ENCODE measurements at regions not wholly inside any gene's neighbourhood (a gene's known extent, or its start where the extent isn't known, plus 50 kb on each side); places are given as distances from the start of the nearest gene placed in this dataset.

DNA sequence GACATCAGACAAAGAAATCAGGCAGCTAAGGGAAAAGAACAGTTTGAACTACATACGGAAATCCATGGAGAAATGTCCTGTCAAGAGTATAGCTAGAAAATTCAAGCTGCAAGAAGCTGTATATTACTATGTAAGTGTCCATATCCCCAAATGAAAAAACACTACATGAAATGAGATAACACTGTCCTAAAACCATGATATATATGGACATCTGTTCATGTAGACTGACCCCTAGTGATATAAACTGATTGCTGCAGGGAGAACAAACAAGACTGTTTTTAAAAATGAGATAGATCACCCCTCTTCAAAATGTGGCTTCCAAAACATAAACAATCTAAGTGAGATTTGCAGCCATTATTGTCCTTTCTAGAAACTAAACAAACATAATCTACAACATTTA lies 985.6 kb downstream of the EPHA3 start:
- H3K9ac ChIP-seq (ENCODE audit: low read depth, low read length) = no peak overlapping the region
- peaks cover 2% of the 10 kb centered on the region for H3K4me1 ChIP-seq (ENCODE audit: control insufficient read depth, insufficient read depth, low read length)
- no peak overlapping the region for H3K4me3 ChIP-seq (ENCODE audit: low read depth, low read length)
- H3K27me3 ChIP-seq (ENCODE audit: control insufficient read depth, insufficient read depth, low read length) = no peaks in the 10 kb centered on the region
- no peaks in the 10 kb centered on the region for H3K36me3 ChIP-seq (ENCODE audit: control insufficient read depth, insufficient read depth, low read length)
- H3K9me3 ChIP-seq (ENCODE audit: control insufficient read depth, insufficient read depth, low read length) = no peaks in the 10 kb centered on the region

DNA sequence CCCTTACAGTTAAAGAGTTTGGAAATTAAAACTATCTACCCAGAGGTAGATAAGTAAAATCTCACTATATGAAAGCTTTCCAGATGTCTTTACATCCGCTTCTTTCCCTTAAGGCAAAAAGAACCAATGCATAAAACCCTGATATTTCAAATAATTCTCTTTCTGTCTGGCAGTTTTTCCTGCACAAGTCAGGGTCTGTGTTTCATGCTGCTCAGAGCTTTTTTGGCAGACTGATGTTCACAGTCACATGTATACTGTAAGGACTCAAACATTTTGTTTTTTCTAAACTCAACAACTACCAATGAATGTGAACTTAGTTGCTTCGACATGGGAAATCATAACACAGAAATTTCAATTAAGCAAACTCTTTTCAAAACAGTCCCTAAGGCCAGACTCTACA lies 988.4 kb downstream of the EPHA3 start:
- Histone ChIP-seq H3K9me3 (ENCODE audit: control insufficient read depth, insufficient read depth, low read length) (no peaks in the 10 kb centered on the region), H3K9ac (ENCODE audit: low read depth, low read length) (no peak overlapping the region), H3K4me1 (ENCODE audit: control insufficient read depth, insufficient read depth, low read length) (no peaks in the 10 kb centered on the region), H3K27me3 (ENCODE audit: control insufficient read depth, insufficient read depth, low read length) (no peaks in the 10 kb centered on the region), H3K36me3 (ENCODE audit: control insufficient read depth, insufficient read depth, low read length) (no peaks in the 10 kb centered on the region), H3K4me3 (ENCODE audit: low read depth, low read length) (no peak overlapping the region)

DNA sequence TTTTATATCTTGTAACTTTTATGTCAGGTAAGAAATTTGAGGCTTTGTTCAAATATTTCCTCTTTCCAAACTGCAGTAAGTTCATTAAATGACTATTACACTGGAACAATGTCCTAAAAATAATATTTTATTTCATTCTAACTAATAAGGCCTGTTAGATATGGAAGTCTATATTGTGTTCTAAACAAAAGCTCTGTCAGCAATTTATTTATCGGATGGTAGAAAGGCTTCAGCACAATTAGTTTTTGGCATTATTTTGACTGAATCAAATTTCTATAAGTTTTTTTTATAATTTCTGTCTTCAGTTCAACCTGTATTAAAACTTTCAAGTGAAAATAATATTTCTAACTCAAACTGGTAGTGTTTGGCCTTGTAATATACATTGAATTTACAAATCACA lies 992.1 kb downstream of the EPHA3 start:
- Histone ChIP-seq H3K27me3 (ENCODE audit: control insufficient read depth, insufficient read depth, low read length) (no peaks in the 10 kb centered on the region), H3K4me3 (ENCODE audit: low read depth, low read length) (no peak overlapping the region), H3K9ac (ENCODE audit: low read depth, low read length) (no peak overlapping the region), H3K9me3 (ENCODE audit: control insufficient read depth, insufficient read depth, low read length) (no peaks in the 10 kb centered on the region), H3K36me3 (ENCODE audit: control insufficient read depth, insufficient read depth, low read length) (no peaks in the 10 kb centered on the region), H3K4me1 (ENCODE audit: control insufficient read depth, insufficient read depth, low read length) (no peaks in the 10 kb centered on the region)

DNA sequence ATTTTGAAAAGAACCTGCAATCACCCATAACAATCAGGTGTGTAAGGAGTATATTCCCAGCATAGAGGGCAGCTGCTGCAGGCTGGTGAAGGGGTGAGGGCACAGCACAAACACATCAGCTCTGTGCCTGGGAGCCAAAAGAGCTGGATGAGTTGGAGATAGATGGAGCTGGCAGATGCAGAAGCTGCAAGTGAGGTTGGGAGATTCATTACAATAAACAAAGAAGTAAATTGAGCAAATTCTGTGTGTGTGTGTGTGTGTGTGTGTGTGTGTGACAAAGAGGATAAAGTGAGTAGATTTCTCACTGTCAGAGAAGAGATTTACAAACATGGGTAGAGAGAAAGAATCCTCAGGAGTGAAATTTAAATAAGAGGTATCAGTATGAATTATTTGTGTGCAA lies 994.7 kb downstream of the EPHA3 start:
- H3K4me1 ChIP-seq (ENCODE audit: control insufficient read depth, insufficient read depth, low read length) = no peaks in the 10 kb centered on the region
- H3K4me3 ChIP-seq (ENCODE audit: low read depth, low read length) = no peak overlapping the region
- H3K27me3 ChIP-seq (ENCODE audit: control insufficient read depth, insufficient read depth, low read length) = no peaks in the 10 kb centered on the region
- H3K9me3 ChIP-seq (ENCODE audit: control insufficient read depth, insufficient read depth, low read length) = no peaks in the 10 kb centered on the region
- H3K36me3 ChIP-seq (ENCODE audit: control insufficient read depth, insufficient read depth, low read length) = no peaks in the 10 kb centered on the region
- no peak overlapping the region for H3K9ac ChIP-seq (ENCODE audit: low read depth, low read length)

DNA sequence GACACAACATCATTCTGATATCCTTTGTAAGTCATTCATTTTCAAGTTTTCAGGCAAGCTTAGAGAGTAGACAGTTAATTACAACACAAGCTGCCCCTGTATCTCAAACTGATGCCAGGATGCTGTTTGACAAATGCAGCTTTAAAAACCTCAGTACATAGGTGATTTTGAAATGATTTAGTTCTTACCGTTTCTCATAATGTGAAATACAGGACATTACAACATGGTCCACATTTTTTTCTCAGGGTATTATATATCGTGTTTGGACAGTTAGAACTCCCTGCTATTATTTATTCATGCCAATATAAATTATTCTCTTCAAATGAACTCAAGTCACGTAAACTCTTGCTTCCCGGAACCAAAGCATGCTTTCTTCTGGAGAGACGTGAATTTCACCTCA lies 1013.9 kb downstream of the EPHA3 start:
- no peaks in the 10 kb centered on the region for H3K36me3 ChIP-seq (ENCODE audit: control insufficient read depth, insufficient read depth, low read length)
- H3K9me3 ChIP-seq (ENCODE audit: control insufficient read depth, insufficient read depth, low read length) = no peaks in the 10 kb centered on the region
- H3K4me3 ChIP-seq (ENCODE audit: low read depth, low read length) = no peak overlapping the region
- no peaks in the 10 kb centered on the region for H3K27me3 ChIP-seq (ENCODE audit: control insufficient read depth, insufficient read depth, low read length)
- no peaks in the 10 kb centered on the region for H3K4me1 ChIP-seq (ENCODE audit: control insufficient read depth, insufficient read depth, low read length)
- H3K9ac ChIP-seq (ENCODE audit: low read depth, low read length) = no peak overlapping the region

DNA sequence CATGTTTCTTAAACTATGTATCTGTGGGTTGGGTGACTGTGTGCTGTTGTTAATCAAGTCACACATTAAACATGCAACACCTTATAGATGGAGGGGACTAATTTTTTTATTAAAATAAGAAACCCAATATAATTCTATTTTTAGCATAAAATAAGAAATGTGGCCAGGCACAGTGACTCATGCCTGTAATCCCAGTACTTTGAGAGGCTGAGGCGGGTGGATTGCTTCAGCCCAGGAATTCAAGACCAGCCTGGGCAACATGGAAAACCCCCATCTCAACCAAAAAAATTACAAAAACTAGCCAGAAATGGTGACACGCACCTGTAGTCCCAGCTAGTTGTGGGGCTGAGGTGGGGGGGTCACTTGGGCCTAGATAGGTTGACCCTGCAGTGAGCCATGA lies 1021.0 kb downstream of the EPHA3 start:
- H3K9me3 ChIP-seq (ENCODE audit: control insufficient read depth, insufficient read depth, low read length) = no peaks in the 10 kb centered on the region

DNA sequence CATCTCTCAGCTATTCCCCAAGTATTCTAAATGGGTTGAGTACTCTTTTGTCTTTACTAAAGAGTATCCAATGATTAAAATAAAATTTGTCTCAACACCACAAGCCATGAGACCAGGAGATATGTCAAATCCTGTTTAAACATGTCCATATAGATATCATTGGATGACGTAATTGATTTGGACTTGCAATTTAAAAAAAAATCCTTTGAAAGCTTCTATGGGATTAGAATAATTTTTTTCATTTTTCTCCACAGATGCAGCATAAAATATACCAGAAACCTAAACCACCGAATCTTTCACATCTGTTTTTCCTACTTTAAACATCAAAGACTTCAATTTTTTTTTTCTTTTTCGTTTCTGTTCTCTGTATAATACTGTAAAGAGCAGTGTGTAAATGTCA lies 1022.3 kb downstream of the EPHA3 start:
- Histone ChIP-seq H3K9me3 (ENCODE audit: control insufficient read depth, insufficient read depth, low read length) (no peaks in the 10 kb centered on the region), H3K9ac (ENCODE audit: low read depth, low read length) (no peak overlapping the region), H3K36me3 (ENCODE audit: control insufficient read depth, insufficient read depth, low read length) (no peaks in the 10 kb centered on the region), H3K4me3 (ENCODE audit: low read depth, low read length) (no peak overlapping the region), H3K4me1 (ENCODE audit: control insufficient read depth, insufficient read depth, low read length) (no peaks in the 10 kb centered on the region), H3K27me3 (ENCODE audit: control insufficient read depth, insufficient read depth, low read length) (no peaks in the 10 kb centered on the region)

More for the DNA sequence above, 1021.0 kb downstream of the EPHA3 start:
- Histone ChIP-seq H3K4me1 (ENCODE audit: control insufficient read depth, insufficient read depth, low read length) (no peaks in the 10 kb centered on the region), H3K27me3 (ENCODE audit: control insufficient read depth, insufficient read depth, low read length) (no peaks in the 10 kb centered on the region), H3K4me3 (ENCODE audit: low read depth, low read length) (no peak overlapping the region), H3K9ac (ENCODE audit: low read depth, low read length) (no peak overlapping the region), H3K36me3 (ENCODE audit: control insufficient read depth, insufficient read depth, low read length) (no peaks in the 10 kb centered on the region)

DNA sequence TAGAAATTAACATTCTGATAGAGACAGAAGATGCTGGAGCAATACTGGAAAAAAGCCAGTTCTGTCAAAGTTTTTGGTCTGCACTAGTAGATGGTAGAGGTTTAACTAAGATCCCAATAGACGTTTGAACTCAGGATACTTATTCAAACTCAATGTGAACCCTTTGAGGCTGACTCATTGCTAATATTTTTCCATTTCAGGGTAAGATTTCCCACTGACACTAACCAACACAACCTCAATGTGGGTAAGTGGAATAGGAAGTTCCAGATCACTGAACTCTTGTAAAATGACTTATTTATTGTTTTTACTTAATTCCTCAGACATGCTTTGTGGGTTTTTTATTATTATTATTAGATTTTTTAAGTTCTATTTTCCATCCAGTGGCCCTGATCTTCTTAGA lies 1024.8 kb downstream of the EPHA3 start:
- Histone ChIP-seq H3K9me3 (ENCODE audit: control insufficient read depth, insufficient read depth, low read length) (no peaks in the 10 kb centered on the region), H3K27me3 (ENCODE audit: control insufficient read depth, insufficient read depth, low read length) (no peaks in the 10 kb centered on the region), H3K36me3 (ENCODE audit: control insufficient read depth, insufficient read depth, low read length) (no peaks in the 10 kb centered on the region), H3K4me1 (ENCODE audit: control insufficient read depth, insufficient read depth, low read length) (no peaks in the 10 kb centered on the region), H3K9ac (ENCODE audit: low read depth, low read length) (no peak overlapping the region), H3K4me3 (ENCODE audit: low read depth, low read length) (no peak overlapping the region)

DNA sequence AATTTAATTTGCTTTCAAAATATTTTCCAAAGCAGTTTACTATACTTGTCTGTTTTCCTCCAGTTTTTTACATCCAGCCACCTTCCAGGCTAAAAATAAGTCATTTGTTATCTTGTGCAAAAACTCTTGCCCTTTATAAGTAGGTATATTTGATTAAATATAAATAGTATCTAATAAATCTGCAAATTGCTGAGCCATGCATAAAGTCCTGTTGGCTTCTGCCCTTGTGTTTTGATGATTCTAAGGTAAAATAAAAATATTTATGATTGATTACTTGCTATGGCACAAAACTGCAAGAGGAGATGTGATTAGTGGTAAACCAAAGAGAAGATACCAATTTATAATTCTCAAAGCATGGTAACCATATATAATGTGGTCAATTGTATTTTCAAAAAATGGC lies 1026.7 kb downstream of the EPHA3 start:
- Histone ChIP-seq H3K4me3 (ENCODE audit: low read depth, low read length) (no peak overlapping the region), H3K27me3 (ENCODE audit: control insufficient read depth, insufficient read depth, low read length) (no peaks in the 10 kb centered on the region), H3K36me3 (ENCODE audit: control insufficient read depth, insufficient read depth, low read length) (no peaks in the 10 kb centered on the region), H3K4me1 (ENCODE audit: control insufficient read depth, insufficient read depth, low read length) (no peaks in the 10 kb centered on the region), H3K9ac (ENCODE audit: low read depth, low read length) (no peak overlapping the region), H3K9me3 (ENCODE audit: control insufficient read depth, insufficient read depth, low read length) (no peaks in the 10 kb centered on the region)

DNA sequence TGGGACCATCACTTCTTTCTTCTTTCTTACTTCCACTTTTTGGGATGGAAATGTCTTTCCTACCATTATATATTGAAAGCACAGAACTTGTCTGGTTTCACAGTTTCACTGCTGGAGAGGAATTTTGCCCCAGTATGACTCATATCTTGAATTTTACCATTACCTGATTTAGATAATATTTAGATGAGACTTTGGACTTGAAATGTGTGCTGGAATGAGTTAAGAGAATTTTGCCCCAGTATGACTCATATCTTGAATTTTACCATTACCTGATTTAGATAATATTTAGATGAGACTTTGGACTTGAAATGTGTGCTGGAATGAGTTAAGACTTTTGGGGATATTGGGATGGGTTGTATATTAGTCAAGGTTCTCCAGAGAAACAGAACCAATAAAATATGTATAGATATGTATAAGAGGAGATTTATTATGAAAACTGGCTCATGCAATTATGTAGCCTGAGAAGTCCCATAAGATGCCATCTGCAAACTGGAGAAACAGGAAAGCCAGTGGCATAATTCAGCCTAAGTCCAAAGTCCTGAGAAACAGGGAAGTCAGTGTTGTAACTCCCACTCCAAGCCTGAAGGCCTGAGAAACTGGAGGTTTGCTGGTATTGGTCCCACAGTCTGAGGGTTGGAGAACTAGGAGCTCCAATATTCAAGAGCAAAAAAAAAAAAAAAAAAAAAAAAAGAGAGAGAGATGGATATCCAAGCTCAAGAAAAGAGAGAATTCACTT lies 1029.2 kb downstream of the EPHA3 start:
- Histone ChIP-seq H3K27me3 (ENCODE audit: control insufficient read depth, insufficient read depth, low read length) (no peaks in the 10 kb centered on the region), H3K4me1 (ENCODE audit: control insufficient read depth, insufficient read depth, low read length) (no peaks in the 10 kb centered on the region), H3K9ac (ENCODE audit: low read depth, low read length) (no peak overlapping the region), H3K36me3 (ENCODE audit: control insufficient read depth, insufficient read depth, low read length) (no peaks in the 10 kb centered on the region), H3K4me3 (ENCODE audit: low read depth, low read length) (no peak overlapping the region), H3K9me3 (ENCODE audit: control insufficient read depth, insufficient read depth, low read length) (no peaks in the 10 kb centered on the region)

DNA sequence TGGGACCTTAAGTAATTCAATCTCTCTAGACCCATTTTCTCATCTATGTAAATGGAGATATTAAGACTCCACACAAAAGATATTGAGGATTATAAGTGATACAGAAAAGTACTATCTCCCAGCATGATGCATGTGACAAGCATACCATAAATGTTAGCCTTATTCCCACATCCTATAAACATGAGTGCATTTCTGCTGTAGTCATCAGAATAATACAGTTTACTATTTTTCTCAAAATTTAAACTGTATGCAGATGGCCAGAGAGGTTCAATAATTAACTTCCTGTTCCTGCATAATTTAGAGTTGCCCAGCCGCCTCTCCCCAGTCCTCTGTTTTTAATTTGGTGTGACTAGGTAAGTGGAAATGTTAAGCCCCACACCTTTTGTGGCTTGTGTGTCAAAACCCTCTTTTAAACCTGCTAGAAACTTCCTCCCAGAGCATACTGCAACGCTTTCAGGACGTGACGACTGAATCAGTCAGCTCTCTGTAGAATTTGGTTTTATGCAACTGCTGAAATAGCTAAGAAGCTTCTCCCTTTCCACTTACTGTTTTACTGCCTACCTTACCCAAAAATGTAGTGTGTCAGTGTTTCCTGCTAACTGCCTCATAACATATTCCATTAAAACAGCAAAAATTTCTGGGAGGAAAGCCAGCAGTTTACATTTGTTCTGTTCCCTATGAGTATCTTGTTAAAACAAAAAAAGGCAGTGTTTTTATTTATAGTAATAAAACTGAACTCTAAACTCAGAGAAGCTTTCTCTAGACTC lies 1037.9 kb downstream of the EPHA3 start:
- Histone ChIP-seq H3K9me3 (ENCODE audit: control insufficient read depth, insufficient read depth, low read length) (no peaks in the 10 kb centered on the region), H3K27me3 (ENCODE audit: control insufficient read depth, insufficient read depth, low read length) (no peaks in the 10 kb centered on the region), H3K4me3 (ENCODE audit: low read depth, low read length) (no peak overlapping the region), H3K36me3 (ENCODE audit: control insufficient read depth, insufficient read depth, low read length) (no peaks in the 10 kb centered on the region), H3K4me1 (ENCODE audit: control insufficient read depth, insufficient read depth, low read length) (no peaks in the 10 kb centered on the region), H3K9ac (ENCODE audit: low read depth, low read length) (no peak overlapping the region)

DNA sequence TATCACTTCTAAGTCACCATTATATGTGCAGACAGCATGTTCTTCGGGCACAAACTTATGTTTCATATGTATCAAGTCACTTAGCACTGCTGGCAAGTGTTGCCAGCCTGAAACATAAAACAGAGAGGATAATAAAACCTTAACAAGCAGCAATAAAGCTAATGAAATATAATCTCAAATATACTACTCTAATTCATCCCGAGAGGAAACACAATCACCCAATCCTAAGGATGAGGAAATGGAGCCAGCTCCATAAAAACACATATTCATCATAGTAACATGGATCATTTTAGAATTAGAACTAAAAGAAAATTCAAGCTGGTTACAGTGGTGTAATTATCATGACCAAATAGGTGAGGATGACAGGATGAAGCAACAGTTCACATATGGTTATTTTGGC lies 1072.7 kb downstream of the EPHA3 start:
- no peak overlapping the region for H3K9ac ChIP-seq (ENCODE audit: low read depth, low read length)
- H3K27me3 ChIP-seq (ENCODE audit: control insufficient read depth, insufficient read depth, low read length) = no peaks in the 10 kb centered on the region
- H3K4me3 ChIP-seq (ENCODE audit: low read depth, low read length) = no peak overlapping the region
- no peaks in the 10 kb centered on the region for H3K4me1 ChIP-seq (ENCODE audit: control insufficient read depth, insufficient read depth, low read length)
- H3K9me3 ChIP-seq (ENCODE audit: control insufficient read depth, insufficient read depth, low read length) = no peaks in the 10 kb centered on the region
- H3K36me3 ChIP-seq (ENCODE audit: control insufficient read depth, insufficient read depth, low read length) = no peaks in the 10 kb centered on the region
